ENCODE measurements at regions not wholly inside any gene's neighbourhood (a gene's known extent, or its start where the extent isn't known, plus 50 kb on each side); places are given as distances from the start of the nearest gene placed in this dataset.

GRCh38 chr14:101019541-101019940 lies 116.0 kb upstream of the RTL1 start:
- no peak for TF ChIP-seq EZH2 (IDR thresholded peaks at IDR 0.05; ENCODE audit: borderline replicate concordance, low read depth, low read length, severe bottlenecking)
- TF ChIP-seq, protein P1, sequence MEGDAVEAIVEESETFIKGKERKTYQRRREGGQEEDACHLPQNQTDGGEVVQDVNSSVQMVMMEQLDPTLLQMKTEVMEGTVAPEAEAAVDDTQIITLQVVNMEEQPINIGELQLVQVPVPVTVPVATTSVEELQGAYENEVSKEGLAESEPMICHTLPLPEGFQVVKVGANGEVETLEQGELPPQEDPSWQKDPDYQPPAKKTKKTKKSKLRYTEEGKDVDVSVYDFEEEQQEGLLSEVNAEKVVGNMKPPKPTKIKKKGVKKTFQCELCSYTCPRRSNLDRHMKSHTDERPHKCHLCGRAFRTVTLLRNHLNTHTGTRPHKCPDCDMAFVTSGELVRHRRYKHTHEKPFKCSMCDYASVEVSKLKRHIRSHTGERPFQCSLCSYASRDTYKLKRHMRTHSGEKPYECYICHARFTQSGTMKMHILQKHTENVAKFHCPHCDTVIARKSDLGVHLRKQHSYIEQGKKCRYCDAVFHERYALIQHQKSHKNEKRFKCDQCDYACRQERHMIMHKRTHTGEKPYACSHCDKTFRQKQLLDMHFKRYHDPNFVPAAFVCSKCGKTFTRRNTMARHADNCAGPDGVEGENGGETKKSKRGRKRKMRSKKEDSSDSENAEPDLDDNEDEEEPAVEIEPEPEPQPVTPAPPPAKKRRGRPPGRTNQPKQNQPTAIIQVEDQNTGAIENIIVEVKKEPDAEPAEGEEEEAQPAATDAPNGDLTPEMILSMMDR (IDR thresholded peaks at IDR 0.05; ENCODE audit: borderline replicate concordance, extremely low read depth, low read length, poor library complexity, severe bottlenecking) = no peak
